ENCODE measurements at regions not wholly inside any gene's neighbourhood (a gene's known extent, or its start where the extent isn't known, plus 50 kb on each side); places are given as distances from the start of the nearest gene placed in this dataset.

DNA sequence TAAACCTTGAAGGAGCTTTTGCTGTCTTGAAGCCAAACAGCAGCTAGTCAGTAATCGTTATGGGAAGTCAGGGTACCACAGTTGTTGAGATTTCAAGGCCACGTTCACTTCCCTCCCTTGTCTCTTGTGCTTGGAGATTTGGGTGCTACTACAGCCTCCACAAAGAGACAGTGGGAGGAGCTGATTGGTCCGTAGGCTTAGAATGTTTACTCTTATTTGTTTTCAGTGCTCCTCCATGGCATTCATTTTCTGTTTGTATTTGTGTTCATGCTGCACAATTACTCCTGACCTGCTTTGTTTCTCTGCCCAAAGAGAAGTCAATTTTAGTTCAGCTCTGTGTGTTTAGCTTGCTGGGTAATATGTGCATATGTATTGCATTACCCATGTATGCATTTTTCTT, 147.7 kb downstream of the PRL start:
- DNase-seq (ENCODE audit: insufficient read length, low spot score): no peak
- no peak for FAIRE-seq
- TF ChIP-seq, protein P1, sequence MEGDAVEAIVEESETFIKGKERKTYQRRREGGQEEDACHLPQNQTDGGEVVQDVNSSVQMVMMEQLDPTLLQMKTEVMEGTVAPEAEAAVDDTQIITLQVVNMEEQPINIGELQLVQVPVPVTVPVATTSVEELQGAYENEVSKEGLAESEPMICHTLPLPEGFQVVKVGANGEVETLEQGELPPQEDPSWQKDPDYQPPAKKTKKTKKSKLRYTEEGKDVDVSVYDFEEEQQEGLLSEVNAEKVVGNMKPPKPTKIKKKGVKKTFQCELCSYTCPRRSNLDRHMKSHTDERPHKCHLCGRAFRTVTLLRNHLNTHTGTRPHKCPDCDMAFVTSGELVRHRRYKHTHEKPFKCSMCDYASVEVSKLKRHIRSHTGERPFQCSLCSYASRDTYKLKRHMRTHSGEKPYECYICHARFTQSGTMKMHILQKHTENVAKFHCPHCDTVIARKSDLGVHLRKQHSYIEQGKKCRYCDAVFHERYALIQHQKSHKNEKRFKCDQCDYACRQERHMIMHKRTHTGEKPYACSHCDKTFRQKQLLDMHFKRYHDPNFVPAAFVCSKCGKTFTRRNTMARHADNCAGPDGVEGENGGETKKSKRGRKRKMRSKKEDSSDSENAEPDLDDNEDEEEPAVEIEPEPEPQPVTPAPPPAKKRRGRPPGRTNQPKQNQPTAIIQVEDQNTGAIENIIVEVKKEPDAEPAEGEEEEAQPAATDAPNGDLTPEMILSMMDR (IDR thresholded peaks at IDR 0.05; ENCODE audit: insufficient read depth, missing control alignments): no peak

DNA sequence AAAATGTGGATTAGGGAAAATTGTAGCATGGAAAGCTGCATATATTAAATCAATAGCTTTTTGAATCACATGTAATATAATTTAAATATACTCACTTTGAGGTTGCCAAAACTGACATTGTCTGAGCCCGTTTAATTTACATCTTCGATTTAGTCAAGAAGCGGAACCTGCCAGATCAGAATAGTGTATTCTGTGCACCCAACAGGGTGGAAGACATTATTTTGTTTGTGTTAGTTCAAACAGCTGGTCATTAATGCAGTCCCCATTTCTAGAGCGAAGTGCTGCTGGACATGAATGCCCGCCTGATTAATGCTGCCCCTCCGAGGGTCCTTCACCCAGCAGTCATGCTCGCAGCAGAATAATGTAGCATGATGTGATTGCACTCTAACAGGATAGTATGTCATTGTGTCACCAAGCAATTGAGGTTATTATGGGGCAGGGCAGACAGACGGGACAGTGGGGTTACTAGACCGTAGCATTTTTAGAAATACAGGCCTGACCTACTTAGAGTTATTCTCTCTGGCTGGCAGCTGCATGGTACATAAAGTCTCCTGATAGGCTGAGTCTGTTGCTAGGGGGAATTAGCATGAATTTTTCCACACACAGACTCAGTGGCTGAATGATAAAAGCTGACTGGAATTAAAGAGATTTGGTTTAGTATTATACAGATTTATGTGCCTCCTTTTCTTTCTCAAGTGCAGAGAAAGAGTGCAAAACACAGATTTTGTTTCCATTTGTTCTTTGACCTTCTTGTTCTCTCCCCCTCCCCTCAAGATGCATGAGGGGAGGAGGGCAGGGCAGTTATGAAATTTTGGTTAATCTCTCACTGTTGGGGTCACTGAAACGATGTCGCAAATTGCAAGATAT, 147.1 kb downstream of the PRL start:
- FAIRE-seq (peak; percentile 89), DNase-seq (ENCODE audit: insufficient read length, low spot score) (no peak)
- TF ChIP-seq, protein P1 (IDR thresholded peaks at IDR 0.05; ENCODE audit: insufficient read depth, missing control alignments): no peak

DNA sequence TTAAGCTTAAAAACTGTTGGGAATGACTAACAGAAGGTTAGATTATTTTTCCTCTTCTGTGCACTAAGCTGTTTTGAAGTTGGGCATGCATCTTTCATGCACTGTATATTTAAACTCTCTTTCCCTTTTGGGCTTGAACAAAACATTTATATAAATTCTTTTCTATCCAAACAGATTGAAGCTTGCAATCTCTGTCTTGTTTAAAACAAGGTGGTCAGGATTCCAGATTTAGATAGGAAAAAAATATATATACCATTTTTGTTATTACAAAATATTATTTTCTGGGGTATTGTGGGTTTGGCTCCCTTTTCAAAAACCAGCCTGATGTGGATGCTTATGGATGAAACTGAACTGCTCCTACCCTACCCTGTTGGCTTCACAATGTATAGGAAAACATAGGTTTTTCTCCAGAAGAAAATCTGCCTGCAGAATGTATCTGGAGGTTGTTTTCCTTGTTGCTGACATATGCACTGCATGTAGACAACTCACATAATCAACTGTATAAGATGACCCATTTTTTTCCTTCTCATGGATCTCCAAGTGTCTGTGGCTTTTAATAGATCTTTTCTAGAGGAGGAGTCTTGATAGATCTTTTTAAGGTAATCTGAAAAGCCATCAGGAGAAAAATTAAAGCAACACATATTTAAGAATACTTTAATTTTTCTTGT, 146.3 kb downstream of the PRL start:
- TF ChIP-seq, protein P1 (IDR thresholded peaks at IDR 0.05; ENCODE audit: insufficient read depth, missing control alignments): no peak
- DNase-seq (ENCODE audit: insufficient read length, low spot score): no peak
- no peak for FAIRE-seq

DNA sequence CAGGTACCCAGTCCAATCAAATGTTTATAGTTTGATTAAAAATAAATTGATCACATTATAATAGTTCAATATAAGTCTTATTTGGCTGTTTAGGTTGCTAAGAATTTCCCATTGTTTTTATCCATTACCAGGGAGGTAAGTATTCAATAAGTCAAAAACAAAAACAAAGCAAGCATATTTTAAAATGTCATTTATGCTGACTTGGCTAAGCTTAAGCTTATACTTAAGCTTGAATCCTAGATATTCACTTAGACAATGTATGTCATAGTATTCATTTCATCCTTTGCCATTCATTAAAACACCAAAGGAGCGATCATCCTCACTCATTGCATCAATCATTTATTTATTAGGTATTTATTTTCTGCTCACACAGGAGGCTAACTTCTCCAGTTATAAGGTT, 144.9 kb downstream of the PRL start:
- TF ChIP-seq, protein P1 (IDR thresholded peaks at IDR 0.05; ENCODE audit: insufficient read depth, missing control alignments): no peak
- DNase-seq (ENCODE audit: insufficient read length, low spot score): no peak
- no peak for FAIRE-seq

DNA sequence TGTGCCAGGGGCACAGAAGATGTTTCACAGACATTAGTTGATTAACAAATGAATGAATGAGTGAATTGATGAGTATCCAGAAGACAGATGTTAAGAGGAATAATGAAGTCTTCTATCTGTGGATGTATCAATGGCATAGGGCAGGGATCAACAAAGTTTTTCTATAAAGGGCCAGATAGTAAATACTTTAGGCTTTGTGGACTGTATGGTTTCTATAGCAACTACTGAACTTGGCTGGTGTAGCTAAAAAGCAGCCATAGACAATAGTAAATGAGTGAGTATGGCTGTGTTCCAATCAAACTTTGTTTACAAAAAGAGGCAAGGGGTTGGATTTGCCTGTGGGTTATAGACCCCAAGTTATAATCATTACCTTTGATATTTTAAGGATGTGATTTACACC, 144.0 kb downstream of the PRL start:
- TF ChIP-seq, protein P1 (IDR thresholded peaks at IDR 0.05; ENCODE audit: insufficient read depth, missing control alignments): no peak
- DNase-seq (ENCODE audit: insufficient read length, low spot score): no peak
- no peak for FAIRE-seq

DNA sequence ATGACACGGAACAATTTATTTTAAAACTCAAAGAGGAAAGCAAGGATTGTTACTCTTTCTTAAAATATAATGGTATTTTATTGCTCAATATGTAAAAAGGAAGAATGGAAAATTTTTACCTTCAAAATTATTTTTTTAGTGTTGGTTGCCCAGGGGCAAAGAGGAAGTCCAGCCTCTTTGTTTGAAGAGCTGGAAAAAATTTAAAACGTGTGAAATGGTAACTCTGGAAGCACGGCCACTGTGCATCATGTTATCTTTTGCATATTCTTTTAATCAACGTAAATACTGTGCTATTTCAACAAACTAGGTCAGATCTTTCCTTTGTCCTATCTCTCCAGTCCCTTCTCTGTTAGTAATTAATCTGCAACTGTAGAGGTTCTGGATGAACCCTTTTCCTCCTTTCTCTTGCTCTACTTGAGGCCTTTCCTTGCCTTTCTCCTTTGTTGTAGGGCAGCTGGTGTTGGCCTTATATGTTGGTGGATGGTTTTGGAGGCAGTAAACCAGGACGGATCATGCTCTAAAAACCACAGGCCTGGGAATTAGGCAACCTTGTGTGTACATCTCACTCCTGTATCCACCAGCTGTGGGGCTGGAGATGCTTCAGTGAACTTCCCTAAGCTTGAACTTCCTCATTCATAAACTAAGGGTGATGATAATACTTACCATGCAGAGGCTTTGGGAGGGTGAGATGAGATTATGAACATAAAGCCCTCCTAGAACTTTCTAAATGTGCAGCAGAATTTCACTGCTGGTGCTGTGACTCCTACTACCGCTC, 143.3 kb downstream of the PRL start:
- FAIRE-seq (no peak), DNase-seq (ENCODE audit: insufficient read length, low spot score) (no peak)
- TF ChIP-seq, protein P1 (IDR thresholded peaks at IDR 0.05; ENCODE audit: insufficient read depth, missing control alignments): no peak
